SU-DHL-6 (cell line): ENCODE measurements at regions not wholly inside any gene's neighbourhood (a gene's known extent, or its start where the extent isn't known, plus 50 kb on each side); places are given as distances from the start of the nearest gene placed in this dataset.

Experiments used
- EZH2phosphoT487 ChIP-seq: fragments of 200-600 bp; sonication (generic), shearing (Covaris generic); conservative IDR thresholded peaks from 2 replicates; pipeline ENCODE4 v1.6.1; 2018; ENCODE audit warnings: mild to moderate bottlenecking, antibody characterized with exemption, low read length, moderate library complexity, mixed read lengths
- TF ChIP-seq, protein P1 (sequence below): fragments of 200-600 bp; sonication (generic); IDR thresholded peaks from one replicate; pipeline ENCODE4 v1.5.1; 2017; ENCODE audit warnings: antibody characterized with exemption, mild to moderate bottlenecking, low read length, moderate library complexity; ENCODE audit not compliant: insufficient read depth, poor library complexity, severe bottlenecking

- TF ChIP-seq, protein P1, sequence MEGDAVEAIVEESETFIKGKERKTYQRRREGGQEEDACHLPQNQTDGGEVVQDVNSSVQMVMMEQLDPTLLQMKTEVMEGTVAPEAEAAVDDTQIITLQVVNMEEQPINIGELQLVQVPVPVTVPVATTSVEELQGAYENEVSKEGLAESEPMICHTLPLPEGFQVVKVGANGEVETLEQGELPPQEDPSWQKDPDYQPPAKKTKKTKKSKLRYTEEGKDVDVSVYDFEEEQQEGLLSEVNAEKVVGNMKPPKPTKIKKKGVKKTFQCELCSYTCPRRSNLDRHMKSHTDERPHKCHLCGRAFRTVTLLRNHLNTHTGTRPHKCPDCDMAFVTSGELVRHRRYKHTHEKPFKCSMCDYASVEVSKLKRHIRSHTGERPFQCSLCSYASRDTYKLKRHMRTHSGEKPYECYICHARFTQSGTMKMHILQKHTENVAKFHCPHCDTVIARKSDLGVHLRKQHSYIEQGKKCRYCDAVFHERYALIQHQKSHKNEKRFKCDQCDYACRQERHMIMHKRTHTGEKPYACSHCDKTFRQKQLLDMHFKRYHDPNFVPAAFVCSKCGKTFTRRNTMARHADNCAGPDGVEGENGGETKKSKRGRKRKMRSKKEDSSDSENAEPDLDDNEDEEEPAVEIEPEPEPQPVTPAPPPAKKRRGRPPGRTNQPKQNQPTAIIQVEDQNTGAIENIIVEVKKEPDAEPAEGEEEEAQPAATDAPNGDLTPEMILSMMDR, result no peak
- no peak for TF ChIP-seq EZH2phosphoT487
Measured at GRCh38 chrX:22520128-22520828, 247.6 kb downstream of the CBLL2 start.
